T-helper 17 cell (primary cell): ENCODE measurements at regions not wholly inside any gene's neighbourhood (a gene's known extent, or its start where the extent isn't known, plus 50 kb on each side); places are given as distances from the start of the nearest gene placed in this dataset.
"Not testable (repeated sequence)": the region's sequence is repeated elsewhere in the genome, so short reads cannot be mapped to it uniquely, and the experiment has no call there.

Experiments used
- ATAC-seq: fragments of 150-1000 bp; cut with Tn5 transposase; 2 replicates; pipeline ENCODE4 v1.10.0; 2021; ENCODE audit warnings: mild to moderate bottlenecking, moderate library complexity
- DNase-seq, 3 donors: peaks; one replicate each; pipeline versions ENCODE4 v3.0.0 to v3.0.0-alpha.2; 2020 to 2021
- H3K9me3 ChIP-seq: one replicate; pipeline ENCODE4 v1.7.0; 2013; ENCODE audit warnings: low read length, mild to moderate bottlenecking; ENCODE audit not compliant: control insufficient read depth, poor library complexity, severe bottlenecking
- H3K27ac Mint-ChIP-seq: one replicate; pipeline ENCODE4 v1.8.0; 2022; ENCODE audit warnings: mild to moderate bottlenecking, moderate library complexity, mixed read lengths
- H3K27me3 Mint-ChIP-seq: one replicate; pipeline ENCODE4 v1.8.0; 2022; ENCODE audit warnings: mixed read lengths
- H3K36me3 Mint-ChIP-seq: one replicate; pipeline ENCODE4 v1.8.0; 2022; ENCODE audit warnings: low read depth, mixed read lengths
- H3K4me1 Mint-ChIP-seq: one replicate; pipeline ENCODE4 v1.8.0; 2022; ENCODE audit warnings: mild to moderate bottlenecking, mixed read lengths
- H3K4me3 Mint-ChIP-seq: one replicate; pipeline ENCODE4 v1.8.0; 2022; ENCODE audit warnings: mild to moderate bottlenecking, moderate library complexity, mixed read lengths

GRCh38 chr2:87514034-87514433, 233.9 kb upstream of the PLGLB2 start:
- H3K4me3 Mint-ChIP-seq, result not testable (repeated sequence)

GRCh38 chr2:87514515-87514914, 233.4 kb upstream of the PLGLB2 start:
- DNase-seq, H3K4me1 Mint-ChIP-seq, H3K27me3 Mint-ChIP-seq, H3K36me3 Mint-ChIP-seq, H3K9me3 ChIP-seq, H3K4me3 Mint-ChIP-seq, ATAC-seq: not testable (repeated sequence)
- peak overlapping the region; percentile 96 for H3K27ac Mint-ChIP-seq

More at GRCh38 chr2:87514034-87514433, 233.9 kb upstream of the PLGLB2 start:
- H3K9me3 ChIP-seq, DNase-seq, H3K27me3 Mint-ChIP-seq, ATAC-seq, H3K27ac Mint-ChIP-seq, H3K36me3 Mint-ChIP-seq, H3K4me1 Mint-ChIP-seq: not testable (repeated sequence)

- H3K4me3 Mint-ChIP-seq, result peak overlapping the region; percentile 67
- H3K9me3 ChIP-seq, DNase-seq, H3K27me3 Mint-ChIP-seq, H3K4me1 Mint-ChIP-seq, H3K36me3 Mint-ChIP-seq: not testable (repeated sequence)
- ATAC-seq, result peak; percentile 50
- H3K27ac Mint-ChIP-seq, result peak overlapping the region; percentile 96
These were observed 232.7 kb upstream of the PLGLB2 start for GRCh38 chr2:87515226-87515625.

GRCh38 chr2:87515875-87516274, 232.0 kb upstream of the PLGLB2 start:
- not testable (repeated sequence) for H3K36me3 Mint-ChIP-seq, DNase-seq, H3K9me3 ChIP-seq, H3K27me3 Mint-ChIP-seq, H3K27ac Mint-ChIP-seq, ATAC-seq, H3K4me3 Mint-ChIP-seq, H3K4me1 Mint-ChIP-seq

GRCh38 chr2:87516369-87516967, 231.4 kb upstream of the PLGLB2 start:
- H3K4me3 Mint-ChIP-seq, ATAC-seq, H3K4me1 Mint-ChIP-seq, H3K9me3 ChIP-seq, H3K36me3 Mint-ChIP-seq, H3K27me3 Mint-ChIP-seq, DNase-seq: not testable (repeated sequence)
- peak overlapping the region; percentile 79 for H3K27ac Mint-ChIP-seq

- not testable (repeated sequence) for DNase-seq, H3K9me3 ChIP-seq, ATAC-seq, H3K36me3 Mint-ChIP-seq, H3K27me3 Mint-ChIP-seq, H3K4me3 Mint-ChIP-seq, H3K4me1 Mint-ChIP-seq
- H3K27ac Mint-ChIP-seq, result peak overlapping the region; percentile 79
These were observed 230.4 kb upstream of the PLGLB2 start for GRCh38 chr2:87517438-87517837.

GRCh38 chr2:87518066-87518465, 229.8 kb upstream of the PLGLB2 start:
- H3K27ac Mint-ChIP-seq, result peak overlapping the region; percentile 79
- H3K36me3 Mint-ChIP-seq, H3K27me3 Mint-ChIP-seq, H3K4me3 Mint-ChIP-seq, H3K4me1 Mint-ChIP-seq, DNase-seq, H3K9me3 ChIP-seq, ATAC-seq: not testable (repeated sequence)

GRCh38 chr2:87518547-87518946, 229.3 kb upstream of the PLGLB2 start:
- H3K27me3 Mint-ChIP-seq, DNase-seq, H3K4me3 Mint-ChIP-seq, ATAC-seq, H3K9me3 ChIP-seq, H3K4me1 Mint-ChIP-seq, H3K36me3 Mint-ChIP-seq: not testable (repeated sequence)
- peak overlapping the region; percentile 79 for H3K27ac Mint-ChIP-seq

GRCh38 chr2:87519158-87520011, 228.5 kb upstream of the PLGLB2 start:
- ATAC-seq, result peak; percentile 35
- not testable (repeated sequence) for H3K27me3 Mint-ChIP-seq, H3K4me1 Mint-ChIP-seq, H3K4me3 Mint-ChIP-seq, H3K9me3 ChIP-seq, DNase-seq, H3K36me3 Mint-ChIP-seq
- H3K27ac Mint-ChIP-seq, result peak overlapping the region; percentile 19

GRCh38 chr2:87521057-87521456, 226.8 kb upstream of the PLGLB2 start:
- not testable (repeated sequence) for H3K27me3 Mint-ChIP-seq, H3K36me3 Mint-ChIP-seq, H3K4me1 Mint-ChIP-seq, H3K9me3 ChIP-seq
- ATAC-seq, result peak; percentile 42
- Mint-ChIP-seq H3K4me3 (peak overlapping the region; percentile 25), H3K27ac (peak overlapping the region; percentile 75)
- DNase-seq, result peak in 1 of 3 donors; percentile 18

- H3K27me3 Mint-ChIP-seq, ATAC-seq, H3K36me3 Mint-ChIP-seq, H3K9me3 ChIP-seq, H3K4me1 Mint-ChIP-seq, DNase-seq: not testable (repeated sequence)
- Mint-ChIP-seq H3K27ac (peak overlapping the region; percentile 75), H3K4me3 (peak overlapping the region; percentile 25)
These were observed 226.4 kb upstream of the PLGLB2 start for GRCh38 chr2:87521489-87521888.

GRCh38 chr2:87524619-87525188, 223.2 kb upstream of the PLGLB2 start:
- not testable (repeated sequence) for DNase-seq, H3K9me3 ChIP-seq, H3K36me3 Mint-ChIP-seq, H3K4me1 Mint-ChIP-seq, H3K27me3 Mint-ChIP-seq, H3K4me3 Mint-ChIP-seq
- H3K27ac Mint-ChIP-seq, result peak overlapping the region; percentile 27
- ATAC-seq, result peak; percentile 27

GRCh38 chr2:87525497-87525991, 222.3 kb upstream of the PLGLB2 start:
- ATAC-seq (peak; percentile 83), DNase-seq (peak in 1 of 3 donors; percentile 18)
- H3K4me3 Mint-ChIP-seq, H3K27me3 Mint-ChIP-seq, H3K4me1 Mint-ChIP-seq, H3K9me3 ChIP-seq, H3K36me3 Mint-ChIP-seq: not testable (repeated sequence)
- peak overlapping the region; percentile 27 for H3K27ac Mint-ChIP-seq
